GM21529 (cell line): ENCODE measurements at regions not wholly inside any gene's neighbourhood (a gene's known extent, or its start where the extent isn't known, plus 50 kb on each side); places are given as distances from the start of the nearest gene placed in this dataset.

Source experiments
- ATAC-seq: cut with Tn5 transposase; IDR thresholded peaks from one replicate; pipeline ENCODE4 v1.9.1; 2021; ENCODE audit not compliant: unreplicated experiment

DNA sequence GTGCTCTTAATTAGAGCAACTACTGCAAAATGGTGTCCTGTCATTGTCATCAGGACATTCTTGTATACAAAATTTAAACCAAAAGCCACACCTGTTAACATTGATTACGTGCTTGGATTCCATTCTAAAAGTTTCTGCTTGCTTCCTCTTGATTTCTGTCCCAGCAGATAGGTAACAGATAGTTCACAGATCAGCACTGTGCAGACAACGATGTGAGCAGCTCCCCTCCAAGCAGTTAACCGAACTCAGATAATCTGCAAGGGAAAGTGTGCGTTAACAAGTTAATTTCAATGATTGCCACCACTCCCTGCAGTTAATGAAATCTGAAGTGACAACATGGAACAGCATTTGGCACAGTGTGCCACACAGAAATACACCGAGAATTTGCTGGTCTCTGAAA, 54.4 kb upstream of the RELL1 start:
- no peak for ATAC-seq

DNA sequence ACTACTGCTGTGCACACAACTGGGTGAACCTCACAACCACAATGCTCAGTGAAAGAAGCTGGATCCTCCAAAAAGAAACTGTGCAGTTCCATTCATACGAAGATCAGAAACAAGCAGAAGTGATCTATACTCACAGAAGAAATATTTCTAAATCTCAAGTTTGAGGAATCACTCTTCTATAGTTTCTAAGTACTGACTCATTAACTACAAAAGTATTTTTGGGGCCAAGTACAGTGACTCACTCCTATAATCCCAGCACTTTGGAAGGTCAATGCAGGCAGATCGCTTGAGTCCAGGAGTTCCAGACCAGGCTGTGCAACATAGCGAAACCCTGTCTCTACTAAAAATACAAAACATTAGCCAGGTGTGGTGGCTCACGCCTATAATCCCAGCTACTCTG, 51.3 kb upstream of the RELL1 start:
- no peak for ATAC-seq
